DOHH2 (cell line): ENCODE measurements at regions not wholly inside any gene's neighbourhood (a gene's known extent, or its start where the extent isn't known, plus 50 kb on each side); places are given as distances from the start of the nearest gene placed in this dataset.

Source experiments
- H3F3A ChIP-seq: fragments of 200-600 bp; sonication (generic), shearing (Covaris generic); 2 replicates; pipeline ENCODE4 v1.6.0; 2016; ENCODE audit warnings: antibody characterized with exemption, mild to moderate bottlenecking; ENCODE audit not compliant: control insufficient read depth, insufficient read depth
- H3K27ac ChIP-seq: fragments of 200-600 bp; sonication (generic); 2 replicates; pipeline ENCODE4 v1.5.1; 2014; ENCODE audit warnings: low read depth, mild to moderate bottlenecking, low read length, moderate library complexity
- H3K27me3 ChIP-seq: fragments of 200-600 bp; sonication (generic); 2 replicates; pipeline ENCODE4 v1.6.1; 2014; ENCODE audit warnings: mild to moderate bottlenecking, low read length, mixed read lengths; ENCODE audit not compliant: control insufficient read depth
- H3K36me3 ChIP-seq: fragments of 200-600 bp; sonication (generic); 2 replicates; pipeline ENCODE4 v1.6.1; 2014; ENCODE audit warnings: mild to moderate bottlenecking, low read length, moderate library complexity, mixed read lengths; ENCODE audit not compliant: control insufficient read depth
- H3K4me1 ChIP-seq: fragments of 200-600 bp; sonication (generic); 2 replicates; pipeline ENCODE4 v1.6.1; 2014; ENCODE audit warnings: mild to moderate bottlenecking, low read length, mixed read lengths; ENCODE audit not compliant: control insufficient read depth
- H3K4me2 ChIP-seq: fragments of 200-600 bp; sonication (generic); 2 replicates; pipeline ENCODE4 v1.6.0; 2014; ENCODE audit warnings: mild to moderate bottlenecking, low read length, moderate library complexity
- H3K4me3 ChIP-seq: fragments of 200-600 bp; sonication (generic); 2 replicates; pipeline ENCODE4 v1.5.1; 2014; ENCODE audit warnings: mild to moderate bottlenecking, low read length, mixed read lengths
- H3K79me2 ChIP-seq: fragments of 200-600 bp; sonication (generic); 2 replicates; pipeline ENCODE4 v1.6.1; 2014; ENCODE audit warnings: mild to moderate bottlenecking, low read length, mixed read lengths; ENCODE audit not compliant: control insufficient read depth
- H3K9me2 ChIP-seq: fragments of 200-600 bp; sonication (generic); replicated peaks from 2 replicates; pipeline ENCODE4 v1.6.1; 2014; ENCODE audit warnings: mild to moderate bottlenecking, low read length, mixed read lengths; ENCODE audit not compliant: control insufficient read depth
- H3K9me3 ChIP-seq: fragments of 200-600 bp; sonication (generic); 2 replicates; pipeline ENCODE4 v1.6.1; 2014; ENCODE audit warnings: antibody characterized with exemption, low read length, mixed read lengths; ENCODE audit not compliant: control insufficient read depth, insufficient read depth
- H4K20me1 ChIP-seq: fragments of 200-600 bp; sonication (generic); 2 replicates; pipeline ENCODE4 v1.6.0; 2014; ENCODE audit warnings: low read depth, mild to moderate bottlenecking, antibody characterized with exemption, low read length, moderate library complexity; ENCODE audit not compliant: control insufficient read depth, insufficient read depth
- CTCF ChIP-seq: fragments of 200-600 bp; sonication (generic); IDR thresholded peaks from one replicate; pipeline ENCODE4 v1.5.1; 2014; ENCODE audit warnings: antibody characterized with exemption, mild to moderate bottlenecking, low read depth, low read length; ENCODE audit not compliant: poor library complexity, severe bottlenecking
- EZH2phosphoT487 ChIP-seq: fragments of 200-600 bp; sonication (generic); IDR thresholded peaks from 2 replicates; pipeline ENCODE4 v1.6.1; 2017; ENCODE audit warnings: borderline replicate concordance, mild to moderate bottlenecking, antibody characterized with exemption, low read length, moderate library complexity, mixed read lengths

GRCh38 chr1:212219679-212220463, 65.3 kb upstream of the PPP2R5A start:
- Histone ChIP-seq H3K36me3 (no peaks in the 10 kb centered on the region), H3K9me2 (no peaks in the 10 kb centered on the region), H3K4me2 (no peak overlapping the region), H3K79me2 (no peaks in the 10 kb centered on the region), H3K4me1 (peaks cover 8% of the 10 kb centered on the region; the same call in 1 of the 2 replicates), H3K27me3 (peaks cover 10% of the 10 kb centered on the region), H3K4me3 (no peak overlapping the region), H3K9me3 (no peaks in the 10 kb centered on the region), H4K20me1 (no peaks in the 10 kb centered on the region), H3K27ac (no peak overlapping the region), H3F3A (no peaks in the 10 kb centered on the region)
- no peak for TF ChIP-seq CTCF
- TF ChIP-seq EZH2phosphoT487, result no peak

- no peaks in the 10 kb centered on the region for H4K20me1 ChIP-seq
- peaks cover 19% of the 10 kb centered on the region for H3K27me3 ChIP-seq
- no peaks in the 10 kb centered on the region for H3K79me2 ChIP-seq
- H3F3A ChIP-seq, result no peaks in the 10 kb centered on the region
- H3K4me1 ChIP-seq, result peaks cover 8% of the 10 kb centered on the region; the same call in 1 of the 2 replicates
- no peak overlapping the region for H3K27ac ChIP-seq
- TF ChIP-seq EZH2phosphoT487 (no peak), CTCF (no peak)
- no peaks in the 10 kb centered on the region for H3K36me3 ChIP-seq
- no peak overlapping the region for H3K4me3 ChIP-seq
- H3K9me2 ChIP-seq, result no peaks in the 10 kb centered on the region
- H3K9me3 ChIP-seq, result no peaks in the 10 kb centered on the region
- no peak overlapping the region for H3K4me2 ChIP-seq
These were observed 63.4 kb upstream of the PPP2R5A start for GRCh38 chr1:212221801-212222200.

GRCh38 chr1:212224102-212224501, 61.1 kb upstream of the PPP2R5A start:
- TF ChIP-seq EZH2phosphoT487 (no peak), CTCF (no peak)
- H3K9me2 ChIP-seq, result no peaks in the 10 kb centered on the region
- no peak overlapping the region for H3K4me3 ChIP-seq
- H3K4me2 ChIP-seq, result no peak overlapping the region
- no peaks in the 10 kb centered on the region for H3K36me3 ChIP-seq
- H3K79me2 ChIP-seq, result no peaks in the 10 kb centered on the region
- no peak overlapping the region for H3K27ac ChIP-seq
- H3K4me1 ChIP-seq, result peaks cover under 1% of the 10 kb centered on the region; the same call in 1 of the 2 replicates
- H3K9me3 ChIP-seq, result no peaks in the 10 kb centered on the region
- no peaks in the 10 kb centered on the region for H4K20me1 ChIP-seq
- peaks cover 18% of the 10 kb centered on the region for H3K27me3 ChIP-seq
- H3F3A ChIP-seq, result no peaks in the 10 kb centered on the region
